Activated B cell treated with CpG ODN at 0.5 μM for 24 hours (primary cell): ENCODE measurements at regions not wholly inside any gene's neighbourhood (a gene's known extent, or its start where the extent isn't known, plus 50 kb on each side); places are given as distances from the start of the nearest gene placed in this dataset.
"Not testable (repeated sequence)": the region's sequence is repeated elsewhere in the genome, so short reads cannot be mapped to it uniquely, and the experiment has no call there.

ENCODE experiments used
- ATAC-seq: fragments of 200-7000 bp; cut with Tn5 transposase; one replicate; pipeline ENCODE4 v1.10.0; 2021; ENCODE audit warnings: low read depth, mild to moderate bottlenecking, moderate library complexity
- CTCF ChIA-PET: fragments of 350-600 bp; sonication (Branson Sonifier 250); formaldehyde crosslinking; loops from one replicate; lab custom pipeline; 2021; ENCODE audit warnings: antibody characterized with exemption; lab: Charles Lee
- POLR2A ChIA-PET: fragments of 350-600 bp; sonication (Branson Sonifier 250); formaldehyde crosslinking; loops from one replicate; lab custom pipeline; 2021; ENCODE audit warnings: antibody characterized with exemption; lab: Charles Lee
- DNase-seq: peaks from one replicate; pipeline ENCODE4 v3.0.0; 2022
- H3K27ac Mint-ChIP-seq: one replicate; pipeline ENCODE4 v1.8.0; 2020; ENCODE audit warnings: mixed read lengths
- H3K27me3 Mint-ChIP-seq: one replicate; pipeline ENCODE4 v1.8.0; 2021; ENCODE audit warnings: mixed read lengths
- H3K36me3 Mint-ChIP-seq: one replicate; pipeline ENCODE4 v1.8.0; 2021; ENCODE audit warnings: low read depth, mixed read lengths
- H3K4me1 Mint-ChIP-seq: one replicate; pipeline ENCODE4 v1.8.0; 2021; ENCODE audit warnings: mixed read lengths
- H3K4me3 Mint-ChIP-seq: one replicate; pipeline ENCODE4 v1.8.0; 2020; ENCODE audit warnings: mild to moderate bottlenecking, mixed read lengths
- H3K9me3 Mint-ChIP-seq: one replicate; pipeline ENCODE4 v1.8.0; 2020; ENCODE audit warnings: mixed read lengths
- CTCF ChIP-seq: fragments of 200-600 bp; IDR thresholded peaks from one replicate; pipeline ENCODE4 v1.8.0; 2022; ENCODE audit warnings: antibody characterized with exemption, mild to moderate bottlenecking
- intact Hi-C: fragments of 100-400 bp; cut with micrococcal nuclease; formaldehyde crosslinking; loops from one replicate; pipeline ENCODE4 v1.15.1; 2024

- H3K27me3 Mint-ChIP-seq: no peaks in the 10 kb centered on the region
- ATAC-seq (no peak), DNase-seq (no peak)
- POLR2A ChIA-PET: no interaction called here
- peaks cover 12% of the 10 kb centered on the region for H3K4me1 Mint-ChIP-seq
- H3K36me3 Mint-ChIP-seq: no peaks in the 10 kb centered on the region
- H3K4me3 Mint-ChIP-seq: no peak overlapping the region
- intact Hi-C loops: no loop called here
- no peak for TF ChIP-seq CTCF
- CTCF ChIA-PET: no interaction called here
- H3K9me3 Mint-ChIP-seq: no peaks in the 10 kb centered on the region
- H3K27ac Mint-ChIP-seq: no peak overlapping the region
Observed at GRCh38 chr2:16971722-16972234, 306.1 kb upstream of the CYRIA start.

GRCh38 chr2:16970948-16971347, 305.3 kb upstream of the CYRIA start:
- H3K27me3 Mint-ChIP-seq, CTCF ChIA-PET, DNase-seq, H3K36me3 Mint-ChIP-seq, ATAC-seq, intact Hi-C loops, H3K9me3 Mint-ChIP-seq, H3K4me3 Mint-ChIP-seq, POLR2A ChIA-PET: not testable (repeated sequence)
- Mint-ChIP-seq H3K27ac (peak overlapping the region; percentile 36), H3K4me1 (peaks cover 12% of the 10 kb centered on the region)

- Mint-ChIP-seq H3K27ac (no peak overlapping the region), H3K4me1 (peaks cover 46% of the 10 kb centered on the region), H3K9me3 (no peaks in the 10 kb centered on the region), H3K36me3 (no peaks in the 10 kb centered on the region), H3K4me3 (no peak overlapping the region), H3K27me3 (no peaks in the 10 kb centered on the region)
- no peak for TF ChIP-seq CTCF
- DNase-seq: no peak
- intact Hi-C loops: no loop called here
- CTCF ChIA-PET: interaction anchor here (0.7 kb wide), 1 partner anchor 202 kb away, joined by 3 read pairs; no protein-coding TSS in a partner anchor
- POLR2A ChIA-PET: no interaction called here
- no peak for ATAC-seq
Observed at GRCh38 chr2:16962505-16962904, 296.9 kb upstream of the CYRIA start.

- TF ChIP-seq CTCF: no peak
- peak overlapping the region; percentile 64 for H3K4me3 Mint-ChIP-seq
- DNase-seq (no peak), ATAC-seq (peak; percentile 81)
- no peaks in the 10 kb centered on the region for H3K9me3 Mint-ChIP-seq
- ChIA-PET POLR2A (interaction anchor here (0.6 to 1.7 kb wide), 7 partner anchors 8 to 303 kb away, joined by 3 to 6 read pairs (median 4); no protein-coding TSS in a partner anchor), CTCF (interaction anchor here (0.7 kb wide), 1 partner anchor 776 kb away, joined by 4 read pairs; no protein-coding TSS in a partner anchor)
- peaks cover 48% of the 10 kb centered on the region for H3K4me1 Mint-ChIP-seq
- intact Hi-C loops: loop anchor here (1.0 to 2.0 kb wide), 3 partner anchors 12 to 349 kb away; no protein-coding TSS in a partner anchor
- no peaks in the 10 kb centered on the region for H3K27me3 Mint-ChIP-seq
- no peaks in the 10 kb centered on the region for H3K36me3 Mint-ChIP-seq
- peak overlapping the region; percentile 88 for H3K27ac Mint-ChIP-seq
Observed at GRCh38 chr2:16960579-16960978, 294.9 kb upstream of the CYRIA start.

- Mint-ChIP-seq H3K27ac (peak overlapping the region; percentile 77), H3K4me1 (peaks cover 48% of the 10 kb centered on the region), H3K4me3 (peak overlapping the region; percentile 68), H3K36me3 (no peaks in the 10 kb centered on the region), H3K27me3 (no peaks in the 10 kb centered on the region), H3K9me3 (no peaks in the 10 kb centered on the region)
- intact Hi-C loops: no loop called here
- CTCF ChIA-PET: no interaction called here
- POLR2A ChIA-PET: interaction anchor here (2.6 kb wide), 1 partner anchor 10 kb away, joined by 7 read pairs; no protein-coding TSS in a partner anchor
- no peak for TF ChIP-seq CTCF
- DNase-seq: no peak
- peak; percentile 35 for ATAC-seq
Observed at GRCh38 chr2:16958266-16958665, 292.6 kb upstream of the CYRIA start.
